ENCODE measurements at regions not wholly inside any gene's neighbourhood (a gene's known extent, or its start where the extent isn't known, plus 50 kb on each side); places are given as distances from the start of the nearest gene placed in this dataset.

DNA sequence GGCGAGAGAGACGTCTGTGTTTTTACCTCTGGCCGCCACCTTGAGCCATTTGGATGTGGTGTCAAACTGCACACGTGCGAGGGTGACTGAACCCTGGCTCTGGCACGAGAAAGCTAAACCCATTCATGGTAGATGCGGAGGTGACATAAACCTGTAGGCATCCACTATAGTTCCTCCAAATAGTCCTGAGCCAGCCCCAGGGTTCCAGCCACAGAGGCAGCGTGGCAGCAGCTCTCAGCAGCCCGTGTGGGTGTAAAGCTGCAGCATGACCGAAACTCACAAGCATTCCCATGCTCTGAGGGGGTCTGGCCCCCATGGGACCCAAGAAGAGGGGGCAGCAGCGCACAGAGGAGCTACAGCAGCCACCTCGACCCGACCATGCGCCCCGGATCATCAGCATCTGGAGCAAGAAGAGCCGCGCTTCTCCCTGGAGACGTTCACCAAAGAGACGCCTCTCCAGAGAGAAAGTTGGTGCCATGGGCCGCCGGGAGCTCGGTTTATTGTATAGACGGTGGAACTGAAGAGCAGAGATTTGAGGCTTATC, 303.8 kb upstream of the IRX4 start:
- H3F3A ChIP-seq (ENCODE audit: low read depth) = no peaks in the 10 kb centered on the region
- no peak overlapping the region for H3K9ac ChIP-seq (ENCODE audit: low read depth, low read length, poor library complexity, severe bottlenecking)
- no peaks in the 10 kb centered on the region for H3K36me3 ChIP-seq (ENCODE audit: insufficient read depth, low read length)
- no peak overlapping the region for H3K4me3 ChIP-seq (ENCODE audit: low read length, poor library complexity, severe bottlenecking)
- no peak overlapping the region for H2AFZ ChIP-seq (ENCODE audit: low read length)
- TF ChIP-seq, protein P1, sequence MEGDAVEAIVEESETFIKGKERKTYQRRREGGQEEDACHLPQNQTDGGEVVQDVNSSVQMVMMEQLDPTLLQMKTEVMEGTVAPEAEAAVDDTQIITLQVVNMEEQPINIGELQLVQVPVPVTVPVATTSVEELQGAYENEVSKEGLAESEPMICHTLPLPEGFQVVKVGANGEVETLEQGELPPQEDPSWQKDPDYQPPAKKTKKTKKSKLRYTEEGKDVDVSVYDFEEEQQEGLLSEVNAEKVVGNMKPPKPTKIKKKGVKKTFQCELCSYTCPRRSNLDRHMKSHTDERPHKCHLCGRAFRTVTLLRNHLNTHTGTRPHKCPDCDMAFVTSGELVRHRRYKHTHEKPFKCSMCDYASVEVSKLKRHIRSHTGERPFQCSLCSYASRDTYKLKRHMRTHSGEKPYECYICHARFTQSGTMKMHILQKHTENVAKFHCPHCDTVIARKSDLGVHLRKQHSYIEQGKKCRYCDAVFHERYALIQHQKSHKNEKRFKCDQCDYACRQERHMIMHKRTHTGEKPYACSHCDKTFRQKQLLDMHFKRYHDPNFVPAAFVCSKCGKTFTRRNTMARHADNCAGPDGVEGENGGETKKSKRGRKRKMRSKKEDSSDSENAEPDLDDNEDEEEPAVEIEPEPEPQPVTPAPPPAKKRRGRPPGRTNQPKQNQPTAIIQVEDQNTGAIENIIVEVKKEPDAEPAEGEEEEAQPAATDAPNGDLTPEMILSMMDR (conservative IDR thresholded peaks at IDR 0.05; ENCODE audit: low read length) = no peak
- TF ChIP-seq EZH2phosphoT487 (IDR thresholded peaks at IDR 0.05; ENCODE audit: borderline replicate concordance) = no peak
- H3K27me3 ChIP-seq (ENCODE audit: insufficient read depth, low read length, poor library complexity, severe bottlenecking) = no peaks in the 10 kb centered on the region
- no peak overlapping the region for H3K4me2 ChIP-seq (ENCODE audit: low read depth, low read length, poor library complexity, severe bottlenecking)
- H3K79me2 ChIP-seq (ENCODE audit: insufficient read depth, low read length) = no peaks in the 10 kb centered on the region
- no peaks in the 10 kb centered on the region for H4K20me1 ChIP-seq (ENCODE audit: insufficient read depth, low read length, poor library complexity, severe bottlenecking)
- H3K9me2 ChIP-seq (replicated peaks; ENCODE audit: low read depth, low read length) = no peaks in the 10 kb centered on the region
- peaks cover 10% of the 10 kb centered on the region for H3K9me3 ChIP-seq (ENCODE audit: insufficient read depth, low read depth, low read length)
- H3K4me1 ChIP-seq (ENCODE audit: insufficient read depth, low read length, poor library complexity, severe bottlenecking) = no peaks in the 10 kb centered on the region

DNA sequence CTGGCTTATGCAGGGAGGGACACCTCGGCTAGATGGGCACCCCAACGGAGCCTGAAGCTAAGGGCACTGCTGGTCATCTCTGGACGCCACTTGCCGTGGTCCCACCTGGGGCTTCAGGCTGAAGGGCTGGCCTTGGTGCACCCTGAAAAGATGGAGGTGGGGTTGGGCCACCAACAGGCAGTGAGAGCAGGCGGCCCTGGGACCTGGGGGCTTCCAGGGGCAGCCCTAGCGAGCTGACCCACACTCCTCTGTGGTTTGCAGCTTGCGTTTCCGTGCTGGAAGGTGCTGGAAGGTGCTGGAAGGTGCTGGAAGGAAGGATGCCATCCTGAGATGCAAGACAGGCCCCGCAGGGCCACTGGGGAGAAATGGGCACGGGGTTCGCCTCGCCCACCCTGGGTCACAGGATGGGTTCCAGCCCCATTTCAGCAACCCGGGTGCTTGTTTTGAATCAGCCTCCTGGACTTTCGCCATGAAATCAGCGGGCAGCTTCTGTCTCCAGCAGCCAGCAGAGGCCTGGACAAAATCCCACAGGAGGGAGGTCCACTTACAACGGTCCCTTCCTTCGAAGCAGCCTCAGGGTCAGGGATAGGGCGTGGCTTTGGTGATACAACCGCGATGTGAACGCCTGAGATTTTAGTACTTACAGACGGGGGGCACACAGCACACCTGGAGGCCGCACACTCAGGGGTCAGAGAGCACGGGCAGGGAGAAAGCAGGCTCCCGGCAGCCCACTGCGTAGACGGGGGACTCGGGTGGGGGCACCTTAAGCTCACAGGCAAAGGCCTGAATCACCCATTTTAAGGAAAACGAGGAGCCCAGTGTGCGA, 303.1 kb upstream of the IRX4 start:
- TF ChIP-seq, protein P1 (conservative IDR thresholded peaks at IDR 0.05; ENCODE audit: low read length) = no peak
- TF ChIP-seq EZH2phosphoT487 (IDR thresholded peaks at IDR 0.05; ENCODE audit: borderline replicate concordance) = no peak
- H3K79me2 ChIP-seq (ENCODE audit: insufficient read depth, low read length) = no peaks in the 10 kb centered on the region
- H3K9ac ChIP-seq (ENCODE audit: low read depth, low read length, poor library complexity, severe bottlenecking) = no peak overlapping the region
- no peak overlapping the region for H3K4me2 ChIP-seq (ENCODE audit: low read depth, low read length, poor library complexity, severe bottlenecking)
- H4K20me1 ChIP-seq (ENCODE audit: insufficient read depth, low read length, poor library complexity, severe bottlenecking) = no peaks in the 10 kb centered on the region
- no peaks in the 10 kb centered on the region for H3K4me1 ChIP-seq (ENCODE audit: insufficient read depth, low read length, poor library complexity, severe bottlenecking)
- no peaks in the 10 kb centered on the region for H3K36me3 ChIP-seq (ENCODE audit: insufficient read depth, low read length)
- no peaks in the 10 kb centered on the region for H3K9me2 ChIP-seq (replicated peaks; ENCODE audit: low read depth, low read length)
- H3K4me3 ChIP-seq (ENCODE audit: low read length, poor library complexity, severe bottlenecking) = no peak overlapping the region
- H2AFZ ChIP-seq (ENCODE audit: low read length) = no peak overlapping the region
- peaks cover 10% of the 10 kb centered on the region for H3K9me3 ChIP-seq (ENCODE audit: insufficient read depth, low read depth, low read length)
- H3K27me3 ChIP-seq (ENCODE audit: insufficient read depth, low read length, poor library complexity, severe bottlenecking) = no peaks in the 10 kb centered on the region
- no peaks in the 10 kb centered on the region for H3F3A ChIP-seq (ENCODE audit: low read depth)

GRCh38 chr5:2184563-2185540, 302.1 kb upstream of the IRX4 start:
- H3K9ac ChIP-seq (ENCODE audit: low read depth, low read length, poor library complexity, severe bottlenecking) = no peak overlapping the region
- no peak overlapping the region for H2AFZ ChIP-seq (ENCODE audit: low read length)
- H3K9me2 ChIP-seq (replicated peaks; ENCODE audit: low read depth, low read length) = no peaks in the 10 kb centered on the region
- H3K27me3 ChIP-seq (ENCODE audit: insufficient read depth, low read length, poor library complexity, severe bottlenecking) = no peaks in the 10 kb centered on the region
- no peak overlapping the region for H3K4me3 ChIP-seq (ENCODE audit: low read length, poor library complexity, severe bottlenecking)
- TF ChIP-seq, protein P1 (conservative IDR thresholded peaks at IDR 0.05; ENCODE audit: low read length) = no peak
- TF ChIP-seq EZH2phosphoT487 (IDR thresholded peaks at IDR 0.05; ENCODE audit: borderline replicate concordance) = no peak
- no peaks in the 10 kb centered on the region for H3K4me1 ChIP-seq (ENCODE audit: insufficient read depth, low read length, poor library complexity, severe bottlenecking)
- H3K9me3 ChIP-seq (ENCODE audit: insufficient read depth, low read depth, low read length) = peaks cover 10% of the 10 kb centered on the region
- H3K36me3 ChIP-seq (ENCODE audit: insufficient read depth, low read length) = no peaks in the 10 kb centered on the region
- H3K4me2 ChIP-seq (ENCODE audit: low read depth, low read length, poor library complexity, severe bottlenecking) = no peak overlapping the region
- H3F3A ChIP-seq (ENCODE audit: low read depth) = no peaks in the 10 kb centered on the region
- no peaks in the 10 kb centered on the region for H3K79me2 ChIP-seq (ENCODE audit: insufficient read depth, low read length)
- H4K20me1 ChIP-seq (ENCODE audit: insufficient read depth, low read length, poor library complexity, severe bottlenecking) = no peaks in the 10 kb centered on the region

Measured in Loucy (cell line).